Loucy (cell line): ENCODE measurements at regions not wholly inside any gene's neighbourhood (a gene's known extent, or its start where the extent isn't known, plus 50 kb on each side); places are given as distances from the start of the nearest gene placed in this dataset.

Experiments
- CTCF ChIP-seq: fragments of 200-600 bp; sonication (generic); conservative IDR thresholded peaks from 2 replicates; pipeline ENCODE4 v1.5.1; 2014; ENCODE audit warnings: mild to moderate bottlenecking, antibody characterized with exemption, low read length
- EZH2phosphoT487 ChIP-seq: fragments of 200-600 bp; IDR thresholded peaks from 2 replicates; pipeline ENCODE4 v1.6.1; 2018; ENCODE audit warnings: antibody characterized with exemption, mild to moderate bottlenecking, moderate library complexity, borderline replicate concordance

- no peak for TF ChIP-seq CTCF
- TF ChIP-seq EZH2phosphoT487 = no peak
These were observed 222.8 kb upstream of the CITED2 start for GRCh38 chr6:139597087-139597763.
